A549 (cell line): ENCODE measurements at regions not wholly inside any gene's neighbourhood (a gene's known extent, or its start where the extent isn't known, plus 50 kb on each side); places are given as distances from the start of the nearest gene placed in this dataset.

ENCODE experiments used
- TF ChIP-seq, protein P1 (sequence below): fragments of >200 bp; sonication (Bioruptor Twin); formaldehyde crosslinking; IDR thresholded peaks from 3 replicates; pipeline ENCODE4 v1.5.1; 2016
- TF ChIP-seq, protein P2 (sequence below): fragments of 200-600 bp; sonication (generic); IDR thresholded peaks from 2 replicates; pipeline ENCODE4 v1.6.1; 2016; ENCODE audit warnings: antibody characterized with exemption, mild to moderate bottlenecking, moderate library complexity

GRCh38 chr6:130697995-130698535, 129.1 kb upstream of the SMLR1 start:
- TF ChIP-seq, protein P1, sequence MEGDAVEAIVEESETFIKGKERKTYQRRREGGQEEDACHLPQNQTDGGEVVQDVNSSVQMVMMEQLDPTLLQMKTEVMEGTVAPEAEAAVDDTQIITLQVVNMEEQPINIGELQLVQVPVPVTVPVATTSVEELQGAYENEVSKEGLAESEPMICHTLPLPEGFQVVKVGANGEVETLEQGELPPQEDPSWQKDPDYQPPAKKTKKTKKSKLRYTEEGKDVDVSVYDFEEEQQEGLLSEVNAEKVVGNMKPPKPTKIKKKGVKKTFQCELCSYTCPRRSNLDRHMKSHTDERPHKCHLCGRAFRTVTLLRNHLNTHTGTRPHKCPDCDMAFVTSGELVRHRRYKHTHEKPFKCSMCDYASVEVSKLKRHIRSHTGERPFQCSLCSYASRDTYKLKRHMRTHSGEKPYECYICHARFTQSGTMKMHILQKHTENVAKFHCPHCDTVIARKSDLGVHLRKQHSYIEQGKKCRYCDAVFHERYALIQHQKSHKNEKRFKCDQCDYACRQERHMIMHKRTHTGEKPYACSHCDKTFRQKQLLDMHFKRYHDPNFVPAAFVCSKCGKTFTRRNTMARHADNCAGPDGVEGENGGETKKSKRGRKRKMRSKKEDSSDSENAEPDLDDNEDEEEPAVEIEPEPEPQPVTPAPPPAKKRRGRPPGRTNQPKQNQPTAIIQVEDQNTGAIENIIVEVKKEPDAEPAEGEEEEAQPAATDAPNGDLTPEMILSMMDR, result peak; percentile 62
- TF ChIP-seq, protein P2, sequence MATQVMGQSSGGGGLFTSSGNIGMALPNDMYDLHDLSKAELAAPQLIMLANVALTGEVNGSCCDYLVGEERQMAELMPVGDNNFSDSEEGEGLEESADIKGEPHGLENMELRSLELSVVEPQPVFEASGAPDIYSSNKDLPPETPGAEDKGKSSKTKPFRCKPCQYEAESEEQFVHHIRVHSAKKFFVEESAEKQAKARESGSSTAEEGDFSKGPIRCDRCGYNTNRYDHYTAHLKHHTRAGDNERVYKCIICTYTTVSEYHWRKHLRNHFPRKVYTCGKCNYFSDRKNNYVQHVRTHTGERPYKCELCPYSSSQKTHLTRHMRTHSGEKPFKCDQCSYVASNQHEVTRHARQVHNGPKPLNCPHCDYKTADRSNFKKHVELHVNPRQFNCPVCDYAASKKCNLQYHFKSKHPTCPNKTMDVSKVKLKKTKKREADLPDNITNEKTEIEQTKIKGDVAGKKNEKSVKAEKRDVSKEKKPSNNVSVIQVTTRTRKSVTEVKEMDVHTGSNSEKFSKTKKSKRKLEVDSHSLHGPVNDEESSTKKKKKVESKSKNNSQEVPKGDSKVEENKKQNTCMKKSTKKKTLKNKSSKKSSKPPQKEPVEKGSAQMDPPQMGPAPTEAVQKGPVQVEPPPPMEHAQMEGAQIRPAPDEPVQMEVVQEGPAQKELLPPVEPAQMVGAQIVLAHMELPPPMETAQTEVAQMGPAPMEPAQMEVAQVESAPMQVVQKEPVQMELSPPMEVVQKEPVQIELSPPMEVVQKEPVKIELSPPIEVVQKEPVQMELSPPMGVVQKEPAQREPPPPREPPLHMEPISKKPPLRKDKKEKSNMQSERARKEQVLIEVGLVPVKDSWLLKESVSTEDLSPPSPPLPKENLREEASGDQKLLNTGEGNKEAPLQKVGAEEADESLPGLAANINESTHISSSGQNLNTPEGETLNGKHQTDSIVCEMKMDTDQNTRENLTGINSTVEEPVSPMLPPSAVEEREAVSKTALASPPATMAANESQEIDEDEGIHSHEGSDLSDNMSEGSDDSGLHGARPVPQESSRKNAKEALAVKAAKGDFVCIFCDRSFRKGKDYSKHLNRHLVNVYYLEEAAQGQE, result no peak
